Hepatocyte (in vitro differentiated cells): ENCODE measurements at regions not wholly inside any gene's neighbourhood (a gene's known extent, or its start where the extent isn't known, plus 50 kb on each side); places are given as distances from the start of the nearest gene placed in this dataset.
"Not testable (repeated sequence)": the region's sequence is repeated elsewhere in the genome, so short reads cannot be mapped to it uniquely, and the experiment has no call there.

Experiments
- DNase-seq: peaks from one replicate; pipeline ENCODE4 v3.0.0-alpha.2; 2016; ENCODE audit warnings: low spot score
- H2AFZ ChIP-seq: fragments of 200-600 bp; sonication (generic); 2 replicates; pipeline ENCODE4 v1.6.0; 2016; ENCODE audit warnings: antibody characterized with exemption, mild to moderate bottlenecking
- H3K27ac ChIP-seq: fragments of 200-600 bp; sonication (generic); 2 replicates; pipeline ENCODE4 v1.5.1; 2016; ENCODE audit warnings: mild to moderate bottlenecking
- H3K27me3 ChIP-seq: fragments of 200-600 bp; sonication (generic); 2 replicates; pipeline ENCODE4 v1.6.1; 2016
- H3K36me3 ChIP-seq: fragments of 200-600 bp; sonication (generic); replicated peaks from 2 replicates; pipeline ENCODE4 v1.5.1; 2016; ENCODE audit warnings: low read depth; ENCODE audit not compliant: insufficient read depth
- H3K4me1 ChIP-seq: fragments of 200-600 bp; sonication (generic); 2 replicates; pipeline ENCODE4 v1.5.1; 2016; ENCODE audit warnings: mild to moderate bottlenecking, moderate library complexity; ENCODE audit not compliant: insufficient read depth
- H3K4me2 ChIP-seq: fragments of 200-600 bp; sonication (generic); 2 replicates; pipeline ENCODE4 v1.6.0; 2016
- H3K4me3 ChIP-seq: fragments of 200-600 bp; sonication (generic); 2 replicates; pipeline ENCODE4 v1.5.1; 2016; ENCODE audit warnings: mild to moderate bottlenecking
- H3K79me2 ChIP-seq: fragments of 200-600 bp; sonication (generic); 2 replicates; pipeline ENCODE4 v1.6.0; 2017; ENCODE audit warnings: mild to moderate bottlenecking
- H3K9me2 ChIP-seq: fragments of 200-600 bp; sonication (generic); replicated peaks from 2 replicates; pipeline ENCODE4 v1.6.0; 2017; ENCODE audit warnings: mild to moderate bottlenecking; ENCODE audit not compliant: insufficient read depth
- H3K9me3 ChIP-seq: fragments of 200-600 bp; sonication (generic); 2 replicates; pipeline ENCODE4 v1.5.1; 2016; ENCODE audit warnings: low read depth, mild to moderate bottlenecking
- H4K20me1 ChIP-seq: fragments of 200-600 bp; sonication (generic); 2 replicates; pipeline ENCODE4 v1.6.0; 2016; ENCODE audit warnings: mild to moderate bottlenecking; ENCODE audit not compliant: insufficient read depth, poor library complexity, severe bottlenecking
- CTCF ChIP-seq: fragments of 200-600 bp; sonication (generic); IDR thresholded peaks from 2 replicates; pipeline ENCODE4 v1.5.1; 2016; ENCODE audit warnings: antibody characterized with exemption, mild to moderate bottlenecking; ENCODE audit not compliant: poor library complexity
- EZH2 ChIP-seq: fragments of 200-600 bp; sonication (generic); IDR thresholded peaks from 2 replicates; pipeline ENCODE4 v1.6.1; 2016; ENCODE audit warnings: antibody characterized with exemption, mild to moderate bottlenecking, borderline replicate concordance
- EZH2phosphoT487 ChIP-seq: fragments of 200-600 bp; sonication (generic); IDR thresholded peaks from one replicate; pipeline ENCODE4 v1.6.1; 2018; ENCODE audit warnings: antibody characterized with exemption, mild to moderate bottlenecking, low read depth, moderate library complexity; ENCODE audit not compliant: unreplicated experiment, severe bottlenecking
- WGBS: methylation state at CpG from one replicate; pipeline ENCODE4 v1.1.6; 2016; ENCODE audit warnings: low lambda C conversion rate; ENCODE audit errors: missing lambda C conversion rate; 5-methylcytosine and 5-hydroxymethylcytosine counted together

- TF ChIP-seq EZH2 (no peak), CTCF (no peak), EZH2phosphoT487 (no peak)
- no peak overlapping the region for H3K4me2 ChIP-seq
- no peaks in the 10 kb centered on the region for H3K27me3 ChIP-seq
- no peak for DNase-seq
- no peak overlapping the region for H3K27ac ChIP-seq
- no peaks in the 10 kb centered on the region for H3K9me2 ChIP-seq
- H3K4me1 ChIP-seq: peaks cover 6% of the 10 kb centered on the region
- no peak overlapping the region for H2AFZ ChIP-seq
- no peaks in the 10 kb centered on the region for H4K20me1 ChIP-seq
- no peak overlapping the region for H3K4me3 ChIP-seq
- no peaks in the 10 kb centered on the region for H3K79me2 ChIP-seq
- no peaks in the 10 kb centered on the region for H3K36me3 ChIP-seq
- WGBS: 65% methylated on average over 2 of the region's 2 CpGs
- H3K9me3 ChIP-seq: no peaks in the 10 kb centered on the region
These were observed 81.3 kb upstream of the KCNMA1 start for GRCh38 chr10:77718957-77719356.

GRCh38 chr10:77718312-77718711 is 80.7 kb upstream of the KCNMA1 start:
- not testable (repeated sequence) for H3K36me3 ChIP-seq, H3K27ac ChIP-seq, H3K4me1 ChIP-seq, H4K20me1 ChIP-seq, H3K27me3 ChIP-seq, DNase-seq, H3K9me2 ChIP-seq, H3K79me2 ChIP-seq, H3K4me3 ChIP-seq, H3K9me3 ChIP-seq, H2AFZ ChIP-seq, H3K4me2 ChIP-seq
- 85% methylated on average over 6 of the region's 6 CpGs for WGBS

- Histone ChIP-seq H3K4me1 (no peaks in the 10 kb centered on the region), H3K27ac (no peak overlapping the region), H3K9me2 (no peaks in the 10 kb centered on the region), H3K4me3 (no peak overlapping the region), H4K20me1 (no peaks in the 10 kb centered on the region), H3K36me3 (no peaks in the 10 kb centered on the region), H2AFZ (no peak overlapping the region), H3K9me3 (no peaks in the 10 kb centered on the region), H3K27me3 (no peaks in the 10 kb centered on the region), H3K4me2 (no peak overlapping the region), H3K79me2 (no peaks in the 10 kb centered on the region)
- no peak for TF ChIP-seq CTCF
- no peak for TF ChIP-seq EZH2phosphoT487
- TF ChIP-seq EZH2: no peak
- no peak for DNase-seq
- WGBS: 79% methylated on average over 3 of the region's 3 CpGs
These were observed 79.7 kb upstream of the KCNMA1 start for GRCh38 chr10:77717336-77717735.

GRCh38 chr10:77716458-77717317 is 79.1 kb upstream of the KCNMA1 start:
- WGBS: 81% methylated on average over 13 of the region's 13 CpGs
- H3K27ac ChIP-seq: no peak overlapping the region

More at GRCh38 chr10:77716458-77717317, 79.1 kb upstream of the KCNMA1 start:
- Histone ChIP-seq H3K36me3 (no peaks in the 10 kb centered on the region), H3K9me3 (no peaks in the 10 kb centered on the region), H3K4me3 (no peak overlapping the region), H4K20me1 (no peaks in the 10 kb centered on the region), H3K9me2 (no peaks in the 10 kb centered on the region), H3K4me2 (no peak overlapping the region), H3K27me3 (no peaks in the 10 kb centered on the region), H3K4me1 (no peaks in the 10 kb centered on the region), H3K79me2 (no peaks in the 10 kb centered on the region), H2AFZ (no peak overlapping the region)
- TF ChIP-seq CTCF (no peak), EZH2 (no peak), EZH2phosphoT487 (no peak)
- DNase-seq: no peak
